NCI-H69 (cell line): ENCODE measurements at regions not wholly inside any gene's neighbourhood (a gene's known extent, or its start where the extent isn't known, plus 50 kb on each side); places are given as distances from the start of the nearest gene placed in this dataset.
"Not testable (repeated sequence)": the region's sequence is repeated elsewhere in the genome, so short reads cannot be mapped to it uniquely, and the experiment has no call there.

Experiments
- DNase-seq: peaks from one replicate; lab custom pipeline; 2025; lab: John Stamatoyannopoulos, UW

- DNase-seq = no peak
These were observed 176.7 kb downstream of the KLHL28 start for GRCh38 chr14:44785096-44785495.

GRCh38 chr14:44783901-44784300, 177.8 kb downstream of the KLHL28 start:
- no peak for DNase-seq

GRCh38 chr14:44782775-44783238, 178.9 kb downstream of the KLHL28 start:
- DNase-seq = no peak

GRCh38 chr14:44780989-44781388, 180.8 kb downstream of the KLHL28 start:
- DNase-seq = no peak

GRCh38 chr14:44778604-44779003, 183.1 kb downstream of the KLHL28 start:
- peak; percentile 12 for DNase-seq

GRCh38 chr14:44777584-44777983, 184.2 kb downstream of the KLHL28 start:
- DNase-seq = no peak

- no peak for DNase-seq
These were observed 186.5 kb downstream of the KLHL28 start for GRCh38 chr14:44775248-44775647.

- DNase-seq = no peak
These were observed 187.4 kb downstream of the KLHL28 start for GRCh38 chr14:44774396-44774795.

- peak; percentile 48 for DNase-seq
These were observed 190.3 kb downstream of the KLHL28 start for GRCh38 chr14:44771496-44771895.

GRCh38 chr14:44770201-44770600, 191.5 kb downstream of the KLHL28 start:
- no peak for DNase-seq

- no peak for DNase-seq
These were observed 192.8 kb downstream of the KLHL28 start for GRCh38 chr14:44768935-44769334.

GRCh38 chr14:44767646-44768173, 194.0 kb downstream of the KLHL28 start:
- peak; percentile 65 for DNase-seq

GRCh38 chr14:44766285-44766684, 195.5 kb downstream of the KLHL28 start:
- no peak for DNase-seq

- DNase-seq = no peak
These were observed 198.4 kb downstream of the KLHL28 start for GRCh38 chr14:44763356-44763755.

- peak; percentile 27 for DNase-seq
These were observed 202.5 kb downstream of the KLHL28 start for GRCh38 chr14:44759277-44759676.

- DNase-seq = no peak
These were observed 205.2 kb downstream of the KLHL28 start for GRCh38 chr14:44756554-44756953.

- DNase-seq = peak; percentile 48
These were observed 216.4 kb downstream of the KLHL28 start for GRCh38 chr14:44745371-44745770.

- no peak for DNase-seq
These were observed 219.5 kb downstream of the KLHL28 start for GRCh38 chr14:44742202-44742601.

GRCh38 chr14:44741431-44741830, 220.3 kb downstream of the KLHL28 start:
- no peak for DNase-seq

GRCh38 chr14:44736326-44736725, 225.4 kb downstream of the KLHL28 start:
- no peak for DNase-seq

- DNase-seq = peak; percentile 89
These were observed 225.1 kb upstream of the FSCB start for GRCh38 chr14:44732144-44732543.

- no peak for DNase-seq
These were observed 223.8 kb upstream of the FSCB start for GRCh38 chr14:44730860-44731259.

GRCh38 chr14:44721395-44721794, 214.3 kb upstream of the FSCB start:
- DNase-seq = not testable (repeated sequence)

GRCh38 chr14:44720707-44721106, 213.6 kb upstream of the FSCB start:
- no peak for DNase-seq
